ACHN (cell line): ENCODE measurements at regions not wholly inside any gene's neighbourhood (a gene's known extent, or its start where the extent isn't known, plus 50 kb on each side); places are given as distances from the start of the nearest gene placed in this dataset.

Source experiments
- DNase-seq: peaks from one replicate; pipeline ENCODE4 v3.0.0-alpha.2; 2015
- in situ Hi-C: cut with HindIII; loops from 2 replicates; pipeline ENCODE4 v1.10.0; 2017; ENCODE audit warnings: low sequenced_read_pairs, low pct_ligation_motif_present, low pct_unique_long_range_greater_than_20kb

DNA sequence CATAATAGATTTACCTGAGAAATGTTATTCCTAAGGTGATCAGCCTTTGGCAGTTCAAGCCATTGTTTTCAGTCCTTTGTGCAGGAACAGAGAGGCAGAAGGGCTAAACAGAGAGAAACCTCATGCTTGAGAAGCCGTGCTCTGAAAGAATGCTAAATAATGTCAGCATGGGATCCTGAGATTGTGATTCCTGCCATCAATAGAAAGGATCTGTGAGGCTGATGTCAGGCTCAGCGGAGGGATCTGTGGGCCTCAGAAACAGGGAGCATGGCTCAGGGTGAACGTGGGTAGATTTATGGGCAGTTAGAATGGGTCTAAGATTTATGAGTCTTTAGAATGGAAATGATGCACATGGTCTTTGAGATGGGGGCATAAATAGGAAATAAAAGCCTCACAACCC lies 439.2 kb upstream of the IGFBP3 start:
- no peak for DNase-seq
- in situ Hi-C loops = loop anchor here (25.0 kb wide), 2 partner anchors 727 to 827 kb away; no protein-coding TSS in a partner anchor

GRCh38 chr7:46357851-46358250 lies 436.8 kb upstream of the IGFBP3 start:
- in situ Hi-C loops = loop anchor here (10.0 to 25.0 kb wide), 3 partner anchors 433 to 829 kb away; partner anchors contain the start of gene IGFBP3
- no peak for DNase-seq

DNA sequence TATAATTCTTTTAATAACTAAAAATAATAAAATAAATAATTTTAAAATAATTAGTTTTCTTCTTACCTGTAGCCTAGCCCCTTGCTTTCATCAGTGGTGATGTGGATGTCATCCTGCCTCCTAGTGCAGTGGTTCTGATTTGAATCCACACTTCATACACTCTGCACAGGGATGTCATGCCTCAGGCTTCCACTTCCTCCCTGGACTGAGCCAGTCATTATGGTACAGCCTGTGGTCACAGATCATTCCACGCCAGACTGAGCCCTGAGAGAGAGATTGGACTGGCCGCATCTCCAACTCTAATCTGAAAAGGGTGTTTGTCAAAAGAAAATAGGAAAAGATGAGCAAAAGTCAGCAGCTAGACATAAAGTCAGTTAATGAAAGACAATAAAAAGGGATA lies 436.2 kb upstream of the IGFBP3 start:
- in situ Hi-C loops = loop anchor here (10.0 to 25.0 kb wide), 3 partner anchors 432 to 830 kb away; partner anchors contain the start of gene IGFBP3
- DNase-seq = no peak

- in situ Hi-C loops = loop anchor here (10.0 to 25.0 kb wide), 3 partner anchors 432 to 831 kb away; partner anchors contain the start of gene IGFBP3
- DNase-seq = no peak
Observed at GRCh38 chr7:46356371-46356770, 435.3 kb upstream of the IGFBP3 start.

GRCh38 chr7:46355331-46355730 lies 434.3 kb upstream of the IGFBP3 start:
- DNase-seq = no peak
- in situ Hi-C loops = loop anchor here (10.0 to 25.0 kb wide), 3 partner anchors 431 to 832 kb away; partner anchors contain the start of gene IGFBP3

DNA sequence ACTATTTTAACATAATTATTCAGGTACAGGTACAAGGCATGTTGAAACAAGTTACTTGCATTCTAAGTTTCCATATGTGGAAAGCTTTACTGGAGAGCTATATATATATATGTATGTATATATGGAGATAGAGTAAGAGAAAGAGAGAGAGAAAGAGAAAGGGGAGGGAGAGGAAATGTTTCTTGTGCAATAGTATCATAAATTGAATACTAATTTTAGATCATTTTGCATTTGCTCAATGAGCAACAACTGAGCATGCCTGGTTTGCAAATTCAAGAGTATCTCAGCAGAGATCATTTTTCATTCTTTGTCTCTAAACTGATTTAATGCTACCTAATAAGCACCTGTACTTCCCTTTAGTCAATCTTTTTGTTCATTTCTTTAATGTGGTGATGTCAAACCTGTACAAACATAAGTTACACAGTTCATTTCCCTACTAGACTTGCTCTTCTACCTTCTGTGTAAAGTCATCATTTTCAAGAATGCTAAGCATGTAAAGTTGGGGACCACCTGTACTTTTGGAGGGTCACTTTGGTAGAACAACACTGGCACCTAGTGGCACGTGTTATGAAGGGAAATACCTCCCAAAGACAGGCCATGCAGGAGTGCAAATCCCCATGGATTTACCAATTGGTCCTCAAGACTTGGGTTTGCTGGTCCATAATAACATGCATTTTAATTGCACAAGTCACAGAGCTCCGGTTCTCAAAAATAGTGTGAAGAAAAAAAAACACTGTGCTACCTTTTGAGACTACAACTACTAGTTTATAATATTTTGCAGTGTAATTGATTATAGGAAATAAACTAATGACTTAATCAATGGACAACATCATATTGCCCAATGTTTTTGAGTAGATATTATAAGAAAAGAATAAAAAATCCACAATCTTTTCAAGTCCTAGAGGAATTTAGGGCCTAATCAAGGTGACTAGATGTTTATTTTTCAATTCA lies 431.2 kb upstream of the IGFBP3 start:
- in situ Hi-C loops = loop anchor here (10.0 to 25.0 kb wide), 3 partner anchors 427 to 835 kb away; partner anchors contain the start of gene IGFBP3

DNA sequence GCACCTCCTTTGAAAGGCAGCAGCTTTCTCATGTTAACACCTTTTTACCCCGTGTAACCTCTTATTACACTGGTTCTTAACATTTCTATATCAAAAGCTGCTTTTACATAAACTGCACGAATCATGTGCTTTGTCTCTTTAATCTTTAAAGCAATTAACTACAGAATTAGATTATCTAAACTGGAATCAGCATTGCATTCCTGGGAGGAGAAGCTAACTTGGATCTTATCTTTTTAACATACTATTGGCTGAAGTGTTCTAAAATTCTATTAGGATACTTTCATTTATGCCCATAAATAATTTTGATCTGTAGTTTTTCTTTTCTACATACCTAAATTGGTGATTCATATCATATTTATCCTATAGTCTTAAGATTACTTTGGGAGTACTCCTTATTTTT lies 428.4 kb upstream of the IGFBP3 start:
- DNase-seq = no peak
- in situ Hi-C loops = no loop called here

More for the DNA sequence above, 431.2 kb upstream of the IGFBP3 start:
- DNase-seq = peak; percentile 74

DNA sequence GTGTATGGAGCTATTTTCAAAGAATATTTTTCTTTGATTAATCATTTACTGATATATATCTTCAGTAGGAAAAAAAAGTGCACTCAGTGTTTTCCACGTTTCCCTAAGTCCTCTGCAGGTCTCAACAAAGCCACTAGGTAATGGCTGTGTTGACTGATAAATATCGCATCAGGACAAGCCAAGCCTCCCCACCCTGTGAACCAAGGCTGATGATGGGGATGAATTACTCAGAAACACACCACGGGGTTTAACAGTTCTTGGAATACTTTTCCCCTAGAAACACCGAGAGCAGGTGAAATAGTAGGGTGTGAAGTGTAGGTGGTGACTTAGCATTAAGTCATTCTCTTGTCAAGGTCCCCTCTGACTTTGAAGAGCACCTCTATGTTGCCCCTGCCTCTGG lies 423.5 kb upstream of the IGFBP3 start:
- DNase-seq = no peak
- in situ Hi-C loops = no loop called here

DNA sequence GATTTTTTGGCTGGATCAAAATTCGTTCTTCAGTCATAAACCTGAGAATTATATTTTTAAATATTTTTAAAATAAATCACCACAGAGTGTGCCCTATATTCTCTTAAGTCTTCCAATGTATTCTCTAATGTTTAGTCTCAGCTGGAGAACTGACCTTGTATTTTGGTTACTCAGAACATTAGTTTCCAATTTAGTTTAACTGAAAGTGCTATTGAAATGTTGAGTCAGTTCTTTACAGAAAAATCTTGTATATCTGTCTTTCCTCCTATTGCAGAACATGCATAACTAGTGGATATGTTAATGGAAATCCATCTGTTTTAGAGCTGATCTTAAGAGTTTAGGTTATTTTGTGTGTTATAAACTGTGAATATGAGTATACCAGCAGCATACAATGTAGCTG lies 422.7 kb upstream of the IGFBP3 start:
- no peak for DNase-seq
- in situ Hi-C loops = no loop called here

- in situ Hi-C loops = no loop called here
- no peak for DNase-seq
Observed at GRCh38 chr7:46322937-46323336, 401.9 kb upstream of the IGFBP3 start.

DNA sequence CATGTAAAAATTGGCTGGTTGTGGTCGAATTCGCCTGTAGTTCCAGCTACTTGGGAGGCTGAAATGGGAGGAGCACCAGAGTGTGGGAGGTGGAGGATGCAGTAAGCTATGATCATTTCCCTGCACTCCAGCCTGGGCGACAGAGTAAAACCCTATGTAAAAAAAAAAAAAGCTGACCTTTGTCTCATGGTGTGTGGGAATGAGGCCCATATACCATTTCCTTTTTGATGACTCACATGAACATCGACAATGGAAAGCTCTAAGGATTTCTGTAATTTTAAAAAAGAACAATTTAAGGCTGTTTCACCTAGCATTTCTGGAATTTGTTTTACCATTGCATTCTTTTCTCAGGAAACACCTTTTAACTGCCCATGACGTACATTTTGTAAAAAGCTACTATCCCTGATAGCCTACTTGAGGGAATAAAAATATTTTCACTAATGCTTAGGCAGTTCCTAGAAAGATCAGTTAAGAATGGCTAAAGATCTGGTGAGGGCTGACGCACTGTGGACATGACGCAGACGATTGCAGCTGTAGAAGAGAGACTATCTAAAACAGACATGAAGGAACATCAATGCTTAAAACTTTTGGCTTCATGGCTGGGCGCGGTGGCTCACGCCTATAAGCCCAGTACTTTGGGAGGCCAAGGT lies 400.6 kb upstream of the IGFBP3 start:
- DNase-seq = no peak
- in situ Hi-C loops = no loop called here

DNA sequence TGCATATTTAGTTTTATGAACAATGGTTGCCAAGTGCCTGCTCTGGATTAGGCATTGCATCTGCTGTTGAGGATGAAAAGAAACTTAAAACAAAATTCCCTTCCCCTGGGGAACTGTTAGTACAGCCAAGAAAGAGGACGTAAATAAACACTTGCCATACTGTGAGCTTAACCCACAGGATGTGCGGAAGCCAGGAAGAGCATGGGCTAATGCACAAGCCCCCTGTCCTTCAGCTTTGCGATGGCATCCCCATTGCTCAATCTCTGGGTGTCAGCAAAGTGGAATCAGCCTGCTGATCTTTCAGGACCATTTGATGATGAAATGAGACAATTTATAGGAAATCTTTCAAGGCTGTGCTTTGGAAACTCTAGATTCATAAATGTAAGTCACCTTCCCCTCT lies 399.9 kb upstream of the IGFBP3 start:
- in situ Hi-C loops = no loop called here
- DNase-seq = no peak

GRCh38 chr7:46319841-46320240 lies 398.8 kb upstream of the IGFBP3 start:
- no peak for DNase-seq

GRCh38 chr7:46318276-46318675 lies 397.2 kb upstream of the IGFBP3 start:
- in situ Hi-C loops = no loop called here
- no peak for DNase-seq

More at GRCh38 chr7:46319841-46320240, 398.8 kb upstream of the IGFBP3 start:
- in situ Hi-C loops = no loop called here

GRCh38 chr7:46317256-46317655 lies 396.2 kb upstream of the IGFBP3 start:
- in situ Hi-C loops = no loop called here
- DNase-seq = no peak

DNA sequence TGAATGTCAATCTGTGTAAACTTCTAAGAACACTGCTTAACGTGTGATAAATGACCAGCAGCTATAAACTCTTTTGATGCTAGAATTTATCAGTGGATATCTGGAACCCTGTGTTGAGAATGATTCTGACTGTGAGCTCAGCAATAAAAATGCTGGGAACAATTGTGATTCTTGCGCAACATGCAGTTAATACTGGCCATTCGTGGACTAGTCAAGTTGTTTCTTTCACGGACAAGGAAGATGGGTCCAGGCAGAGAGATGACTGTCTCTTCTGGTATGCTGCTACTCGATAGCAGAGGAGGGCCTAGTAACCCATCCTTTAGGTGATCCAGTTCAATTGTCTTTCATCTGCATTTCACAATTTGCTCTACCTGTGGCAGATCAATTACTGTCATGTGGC lies 394.8 kb upstream of the IGFBP3 start:
- DNase-seq = no peak
- in situ Hi-C loops = no loop called here

- no peak for DNase-seq
- in situ Hi-C loops = no loop called here
Observed at GRCh38 chr7:46301677-46302076, 380.6 kb upstream of the IGFBP3 start.

DNA sequence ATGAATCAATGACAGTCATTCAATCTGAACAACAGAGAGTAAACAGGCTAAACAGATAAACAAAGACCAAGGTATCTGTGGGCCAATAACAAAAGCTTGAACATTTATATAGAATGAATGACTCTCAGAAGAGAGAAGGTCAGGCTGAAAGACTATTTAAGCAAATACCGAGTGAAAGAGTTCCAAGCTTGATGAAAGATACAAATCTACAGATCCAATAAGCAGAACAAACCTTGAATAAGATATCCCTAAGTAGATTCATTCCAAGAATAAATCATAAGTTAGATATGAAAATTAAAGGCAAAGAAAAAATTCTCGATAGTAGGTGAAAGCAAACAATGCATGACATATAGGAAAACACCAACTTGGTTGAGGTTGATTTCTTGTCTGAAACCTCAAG lies 376.4 kb upstream of the IGFBP3 start:
- DNase-seq = no peak
- in situ Hi-C loops = no loop called here

- in situ Hi-C loops = no loop called here
- no peak for DNase-seq
Observed at GRCh38 chr7:46296526-46296925, 375.5 kb upstream of the IGFBP3 start.
